Ecto neural progenitor cell (in vitro differentiated cells): ENCODE measurements at regions not wholly inside any gene's neighbourhood (a gene's known extent, or its start where the extent isn't known, plus 50 kb on each side); places are given as distances from the start of the nearest gene placed in this dataset.

Experiments
- DNase-seq: peaks from one replicate; pipeline ENCODE4 v3.0.0-alpha.2; 2018; ENCODE audit warnings: low spot score

DNA sequence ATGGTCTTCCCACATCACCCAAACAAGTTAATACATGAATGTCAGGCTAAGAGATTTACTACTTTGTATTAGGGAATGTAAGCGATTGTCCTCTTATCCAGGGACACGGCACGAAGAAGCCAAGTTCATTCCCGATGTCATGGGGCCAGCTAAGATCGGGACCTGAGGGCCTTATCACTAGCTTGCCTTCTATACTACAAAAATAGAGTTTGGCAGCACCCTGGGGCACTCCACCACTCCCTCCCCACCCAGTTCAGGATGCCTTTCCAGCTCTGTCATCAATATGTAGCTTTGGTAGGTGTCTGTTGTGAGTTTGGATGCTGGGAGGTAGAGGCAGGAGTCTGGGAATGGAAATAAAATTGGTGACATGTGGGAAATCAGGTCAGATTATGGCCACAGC, 197.5 kb downstream of the ATG4C start:
- DNase-seq: no peak

DNA sequence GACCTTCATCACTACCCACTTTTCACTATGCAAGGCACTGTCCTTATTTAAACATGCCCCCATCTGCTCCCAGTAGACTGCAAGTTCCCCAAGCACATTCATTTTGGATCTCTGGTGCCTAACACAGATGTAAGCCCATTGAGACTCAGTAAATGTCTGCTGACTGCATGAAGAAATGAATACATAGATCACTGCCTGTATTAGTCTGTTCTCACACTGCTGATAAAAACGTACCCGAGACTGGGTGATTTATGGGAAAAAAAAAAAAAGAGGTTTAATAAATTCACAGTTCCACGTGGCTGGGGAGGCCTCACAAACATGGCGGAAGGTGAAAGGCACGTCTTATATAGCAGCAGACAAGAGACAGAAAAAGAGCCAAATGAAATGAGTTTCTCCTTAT, 204.9 kb downstream of the ATG4C start:
- no peak for DNase-seq

DNA sequence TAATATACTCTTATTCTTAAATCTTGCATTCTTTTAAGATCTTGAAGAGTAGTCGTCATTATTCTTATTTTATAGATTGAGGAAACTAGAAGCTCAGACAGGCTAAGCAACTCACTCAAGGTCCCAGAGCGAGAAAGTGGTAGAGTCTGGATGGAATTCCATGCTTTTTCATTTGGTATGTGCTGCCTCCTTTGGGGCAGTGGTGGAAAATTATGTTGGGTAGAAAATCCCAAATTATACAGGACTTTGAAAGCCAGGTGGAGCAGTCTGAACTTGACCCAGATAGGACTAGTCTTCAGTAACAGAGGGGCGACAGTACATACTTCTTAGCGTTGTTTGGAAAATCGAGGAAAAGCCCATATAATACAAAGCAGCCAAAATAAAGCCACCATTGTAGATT, 205.6 kb downstream of the ATG4C start:
- no peak for DNase-seq

DNA sequence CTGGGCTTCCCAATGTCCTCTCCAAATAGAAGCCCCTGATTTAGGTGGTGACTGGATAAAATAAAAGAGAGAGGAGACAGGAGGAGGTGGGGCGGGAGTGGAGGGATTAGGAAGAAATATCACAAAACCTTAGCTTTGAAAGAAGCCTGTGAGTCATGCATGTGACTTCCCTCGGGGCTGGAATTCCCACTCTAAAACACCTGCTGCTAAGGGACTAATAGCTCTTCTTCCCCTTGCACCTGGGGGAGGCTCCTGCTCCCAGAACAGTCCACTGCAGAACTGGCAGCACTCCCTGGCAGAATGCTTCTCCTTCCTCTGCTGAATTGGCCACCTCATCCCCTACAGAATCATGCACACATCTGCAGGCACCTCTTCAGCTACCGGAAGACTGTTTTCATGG, 207.2 kb downstream of the ATG4C start:
- no peak for DNase-seq

DNA sequence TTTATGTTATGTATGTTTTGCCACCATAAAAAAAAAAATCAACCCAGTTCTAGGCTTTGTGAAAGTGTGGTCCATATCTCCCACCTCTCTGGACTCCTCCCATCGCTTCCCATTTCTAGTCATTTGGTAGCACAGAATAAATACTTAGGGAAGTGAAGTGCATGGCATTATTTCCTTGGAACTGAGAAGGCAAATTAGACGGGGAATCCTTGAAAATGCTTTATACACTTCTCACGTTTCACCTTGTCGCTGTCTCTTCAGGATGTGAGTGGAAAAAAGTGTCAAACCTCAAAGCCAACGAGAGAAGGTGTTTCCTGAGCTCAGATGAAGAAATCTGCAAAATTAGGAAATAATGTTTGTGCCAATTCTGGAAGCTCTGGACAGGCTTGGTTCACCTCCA, 209.9 kb downstream of the ATG4C start:
- DNase-seq: no peak

DNA sequence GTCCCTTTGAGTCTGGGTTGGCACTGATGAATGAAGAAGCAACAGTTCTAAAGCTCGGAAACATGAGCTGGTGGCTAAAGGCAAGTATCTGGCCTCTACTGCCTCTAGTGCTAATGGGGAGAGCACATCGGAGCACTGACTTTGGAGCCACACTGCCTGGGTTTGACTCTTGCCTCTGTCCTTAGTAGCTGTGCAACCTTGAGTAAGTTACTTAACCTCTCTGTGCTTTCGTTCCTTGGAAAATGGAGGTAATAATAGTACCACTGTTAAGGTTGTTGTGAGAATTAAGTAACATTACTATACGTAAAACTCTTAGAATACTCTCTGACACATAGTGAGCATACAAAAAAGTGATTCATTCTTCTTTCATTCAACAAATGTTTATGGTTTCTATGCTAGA, 211.2 kb downstream of the ATG4C start:
- DNase-seq: no peak

DNA sequence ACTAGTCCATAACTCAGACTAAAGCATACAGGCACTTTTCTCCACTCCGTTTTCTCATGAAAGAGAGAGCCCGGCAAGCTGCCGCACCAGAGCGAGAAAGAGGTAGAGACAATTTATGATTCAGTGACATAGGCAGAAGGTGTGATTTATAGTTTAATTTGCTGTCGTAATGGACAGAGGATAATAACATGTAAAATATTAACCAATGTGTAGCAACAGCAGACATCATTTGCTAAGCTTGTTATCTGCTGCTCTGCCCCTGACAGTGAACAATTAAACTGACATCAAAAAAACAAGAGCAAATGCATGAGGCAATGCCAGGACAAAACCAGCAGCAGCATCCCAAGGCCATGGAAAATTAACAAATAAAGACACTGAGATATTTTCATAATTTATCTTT, 214.0 kb downstream of the ATG4C start:
- no peak for DNase-seq

DNA sequence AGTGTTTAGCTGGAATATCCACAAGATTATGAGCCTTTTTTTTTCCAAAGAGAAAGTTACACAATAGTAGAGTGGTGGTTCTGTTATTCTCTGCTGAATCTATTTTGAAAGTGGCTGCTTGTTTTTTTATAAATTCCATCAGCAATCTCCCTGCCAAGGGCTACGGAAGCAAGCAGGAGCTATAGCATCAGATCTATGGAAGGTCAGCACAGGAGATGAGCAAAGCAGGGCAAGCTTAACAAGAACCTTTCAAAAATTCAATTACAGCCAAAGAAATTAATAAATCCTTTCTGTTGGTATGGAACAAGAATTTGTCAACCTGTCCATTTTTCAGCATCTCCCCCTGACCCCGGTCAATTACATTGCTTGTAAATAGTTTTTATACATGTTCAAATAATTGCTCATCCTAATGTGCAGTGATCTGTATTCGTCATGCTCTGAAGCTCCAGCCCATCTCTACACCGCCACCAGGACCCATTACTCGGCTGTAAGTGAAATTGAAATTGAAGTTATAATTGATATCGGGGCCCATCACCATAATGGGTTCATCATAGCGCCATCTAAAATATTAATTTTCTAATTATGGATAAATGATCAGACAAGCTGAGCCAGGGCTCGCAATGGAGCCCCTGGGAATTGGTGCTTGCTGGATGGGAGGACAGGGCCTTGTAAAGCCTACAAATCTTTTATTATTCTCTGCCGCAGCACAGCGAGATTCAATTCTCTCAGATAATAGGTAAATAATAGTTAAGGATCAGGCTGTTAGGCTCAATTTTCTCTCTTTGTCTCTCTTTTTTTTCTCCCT, 215.1 kb downstream of the ATG4C start:
- no peak for DNase-seq

DNA sequence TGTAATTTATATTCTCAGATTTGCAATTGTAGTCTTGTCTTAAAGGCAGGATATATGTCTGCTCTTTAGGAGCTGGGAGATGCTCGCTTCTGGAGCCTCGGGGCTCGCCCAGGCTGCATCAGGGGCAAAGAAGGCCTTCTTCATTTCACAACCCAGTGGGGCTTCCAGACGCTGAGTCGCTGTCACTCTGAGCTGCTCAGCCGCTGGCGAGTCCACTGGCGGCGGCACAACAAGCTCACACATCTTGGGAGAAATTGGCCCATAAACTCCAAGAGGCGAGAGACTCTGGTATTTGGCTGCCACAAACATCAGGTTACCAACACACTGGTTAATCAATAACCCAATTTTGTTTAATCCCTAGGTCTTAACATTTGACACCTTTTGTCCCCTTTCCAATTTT, 216.6 kb downstream of the ATG4C start:
- peak; percentile 56 for DNase-seq

DNA sequence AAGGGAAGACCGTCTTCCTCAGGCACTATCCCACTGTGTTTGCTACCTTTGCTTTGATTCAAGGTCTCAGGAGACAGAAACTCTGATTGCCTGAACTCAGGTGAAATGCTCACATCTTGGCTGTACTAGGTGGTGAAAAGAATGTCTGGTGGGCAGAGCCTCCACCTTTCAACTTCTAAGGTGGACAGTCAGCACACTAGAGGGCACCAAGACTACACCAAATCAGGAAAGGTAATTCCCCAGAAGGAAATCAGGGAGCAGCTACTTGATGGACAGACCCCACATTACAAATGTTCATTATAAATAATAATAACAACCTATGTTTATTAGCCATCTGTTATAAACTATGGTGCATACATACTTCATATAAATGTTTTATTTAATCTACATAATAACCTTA, 220.9 kb downstream of the ATG4C start:
- DNase-seq: no peak

DNA sequence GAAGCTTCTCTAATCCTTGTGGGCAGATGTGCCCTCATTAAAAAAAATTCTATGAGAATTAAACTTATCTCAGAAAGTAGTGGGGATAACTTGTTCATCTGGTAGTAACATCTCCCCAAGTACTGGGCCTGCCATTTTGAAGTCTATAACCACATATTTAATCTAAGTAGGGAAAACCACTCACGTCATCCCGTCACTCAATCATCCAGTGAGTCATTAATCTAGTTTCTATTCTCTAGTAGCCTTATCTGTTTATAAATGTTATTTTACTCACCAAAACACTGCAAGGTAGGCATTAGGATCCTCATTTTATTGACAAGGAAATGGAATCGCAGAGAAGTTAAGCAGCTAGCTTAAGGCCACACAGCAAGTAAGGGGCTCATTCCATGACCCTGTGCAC, 221.9 kb downstream of the ATG4C start:
- DNase-seq: no peak

DNA sequence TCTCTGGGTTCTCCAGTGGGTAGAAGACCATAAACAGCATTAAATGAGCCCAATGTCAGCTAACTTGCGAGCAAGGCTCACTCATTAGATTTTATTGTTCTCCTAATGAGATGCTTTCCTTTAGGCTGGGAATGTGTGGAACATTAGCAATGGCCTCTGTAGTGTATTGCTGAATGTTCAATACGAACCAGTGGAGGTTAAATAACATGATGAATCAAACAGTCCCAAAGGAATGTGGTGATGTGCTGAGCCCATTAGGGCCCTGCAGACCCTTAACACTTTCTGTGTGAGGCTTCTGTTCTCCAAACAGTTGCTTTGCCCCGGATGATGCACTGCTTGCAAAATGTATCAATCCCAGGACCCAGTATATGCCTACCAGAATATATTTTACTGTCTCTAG, 225.5 kb downstream of the ATG4C start:
- DNase-seq: no peak

DNA sequence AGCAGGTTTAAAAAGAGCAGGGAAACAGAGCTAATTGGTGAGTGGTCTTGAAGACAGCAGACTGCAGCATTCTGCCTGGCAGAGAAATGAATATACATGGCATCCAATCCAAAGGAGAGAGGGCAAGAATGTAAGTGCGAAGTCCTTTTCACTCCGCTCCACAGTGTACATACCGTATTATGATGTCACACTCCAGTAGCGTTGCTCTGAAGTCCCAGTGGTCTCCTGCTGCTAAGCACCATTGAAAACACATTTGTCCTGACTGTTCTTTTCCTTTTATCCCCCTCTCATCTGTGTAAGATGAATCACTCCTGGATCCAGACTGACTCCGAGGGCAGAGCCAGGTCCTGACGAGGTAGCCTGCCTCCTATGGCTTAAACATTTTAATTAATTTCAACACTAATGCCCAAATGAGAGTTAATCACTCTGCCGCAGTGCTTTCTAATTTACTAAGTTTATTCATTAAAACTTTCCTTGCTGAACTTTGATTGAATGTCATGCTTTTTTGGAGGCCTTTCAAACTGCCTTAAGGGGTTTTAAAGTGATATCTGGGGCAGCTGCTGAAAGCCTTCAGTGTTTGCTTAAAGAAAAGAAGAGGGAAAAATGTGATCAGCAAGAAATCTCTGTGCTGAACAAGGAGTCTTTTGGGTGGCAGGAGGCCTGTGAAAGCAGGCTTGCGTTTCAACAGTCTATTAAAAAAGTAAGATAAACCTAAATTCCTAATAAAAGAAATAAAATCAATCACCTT, 227.2 kb downstream of the ATG4C start:
- no peak for DNase-seq

DNA sequence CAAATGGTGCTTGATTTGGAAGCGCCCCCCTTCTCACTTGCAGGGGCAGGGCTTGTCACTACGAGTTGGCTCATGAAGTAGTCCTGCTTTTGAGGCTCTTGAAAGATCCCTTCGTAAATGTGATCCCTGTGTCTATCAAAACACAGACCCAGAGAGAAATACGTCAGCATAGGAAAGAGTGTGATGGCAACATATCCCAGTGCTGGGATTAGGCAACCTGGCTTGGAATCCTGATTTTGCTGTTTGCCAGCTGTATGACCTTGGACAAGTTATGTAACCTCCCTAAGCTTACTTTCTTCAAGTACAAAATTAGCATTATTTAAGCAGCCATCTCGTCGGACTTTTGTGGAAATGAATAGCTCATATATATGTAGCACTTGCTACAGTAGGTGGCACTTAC, 228.4 kb downstream of the ATG4C start:
- DNase-seq: no peak

DNA sequence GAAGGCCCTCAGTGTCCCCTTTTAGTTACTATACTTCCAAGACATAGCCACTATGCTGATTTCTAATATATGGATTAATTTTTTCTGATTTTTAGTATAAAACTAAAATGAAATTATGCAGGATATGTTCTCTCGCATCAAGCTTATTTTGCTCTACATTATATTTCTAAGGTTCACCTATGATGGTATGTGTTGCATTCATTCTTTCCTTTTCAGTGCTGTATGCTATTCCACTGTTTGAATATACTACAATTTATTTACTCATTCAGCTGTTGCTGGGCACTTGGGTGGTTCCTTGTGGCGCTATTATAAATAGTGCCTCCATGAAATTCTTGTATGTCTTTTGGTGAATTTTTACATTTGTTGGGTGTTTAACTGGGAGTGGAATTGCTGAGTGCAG, 230.3 kb downstream of the ATG4C start:
- no peak for DNase-seq

DNA sequence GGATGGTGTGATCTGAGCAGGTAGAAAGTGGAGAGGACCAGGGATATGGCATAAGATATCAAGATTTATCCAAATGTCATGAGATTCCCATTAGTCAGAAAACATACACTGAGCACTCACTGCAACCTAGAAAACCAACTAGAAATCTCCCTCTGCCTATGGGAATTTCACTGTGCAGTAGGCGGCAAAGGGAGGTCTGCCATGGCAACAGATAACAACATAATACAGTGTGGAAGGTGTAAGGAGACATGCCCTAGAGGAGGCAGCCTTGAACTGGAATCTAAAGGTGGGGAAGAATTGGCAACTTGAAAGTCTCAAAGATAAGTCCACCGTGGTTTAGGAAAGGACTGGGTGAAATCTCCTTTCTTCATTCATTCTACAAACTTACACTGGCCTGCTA, 238.4 kb downstream of the ATG4C start:
- no peak for DNase-seq

DNA sequence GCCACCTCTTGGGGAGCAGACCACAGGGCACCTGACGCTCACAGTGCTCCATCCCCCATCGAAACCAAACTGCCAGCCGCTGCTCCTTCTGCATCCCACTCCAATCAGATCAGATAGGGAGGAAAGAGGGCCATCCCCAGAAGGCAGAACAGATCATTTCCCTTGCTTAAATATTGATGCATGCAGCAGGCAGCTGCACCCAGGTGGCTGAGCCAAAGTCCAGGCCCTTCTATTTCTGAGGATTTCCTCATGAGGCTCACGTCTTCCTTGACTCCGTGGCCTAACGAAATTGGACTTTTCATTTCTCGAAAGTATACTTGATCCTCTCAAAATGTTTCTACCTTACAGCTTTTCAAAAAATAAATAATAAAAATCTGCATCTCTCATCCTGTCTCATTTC, 239.2 kb downstream of the ATG4C start:
- DNase-seq: no peak

DNA sequence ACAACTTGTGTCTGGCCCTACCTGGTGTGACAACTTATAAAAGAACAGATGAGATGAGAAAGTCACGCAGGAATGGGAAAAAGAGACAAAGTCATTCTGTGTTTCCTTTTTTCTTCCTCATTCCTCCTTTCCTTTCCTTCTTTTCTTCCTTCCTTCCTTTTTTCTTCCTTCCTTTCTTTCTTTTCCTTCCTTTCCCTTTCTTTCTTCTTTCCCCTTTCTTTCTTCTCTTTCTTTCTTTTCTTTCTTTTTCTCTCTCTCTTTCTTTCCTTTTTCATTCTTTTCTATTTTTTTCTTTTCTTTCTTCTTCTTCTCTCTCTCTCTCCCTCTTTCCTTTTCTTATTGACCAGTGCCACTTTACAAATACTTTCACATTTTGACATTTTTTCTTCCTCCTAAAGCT, 239.7 kb downstream of the ATG4C start:
- DNase-seq: no peak

DNA sequence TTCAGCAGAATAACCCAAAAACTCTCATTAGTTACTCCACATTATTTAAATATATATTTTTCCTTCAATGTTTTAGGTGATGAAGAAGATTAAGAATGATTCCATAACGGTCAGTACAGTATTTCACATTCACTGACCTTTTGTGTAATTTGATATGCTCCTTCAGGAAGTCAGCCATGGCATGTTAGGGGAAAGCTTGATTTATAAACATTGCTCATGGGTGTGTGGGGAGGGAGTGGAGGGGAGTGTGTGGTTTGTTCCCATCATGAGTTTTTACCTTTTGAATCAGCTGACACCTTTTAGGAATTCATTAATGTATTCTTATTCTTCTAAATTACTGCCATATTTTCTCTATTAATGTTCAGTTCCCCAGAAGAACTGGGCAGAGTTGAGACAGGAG, 240.2 kb downstream of the ATG4C start:
- DNase-seq: no peak

DNA sequence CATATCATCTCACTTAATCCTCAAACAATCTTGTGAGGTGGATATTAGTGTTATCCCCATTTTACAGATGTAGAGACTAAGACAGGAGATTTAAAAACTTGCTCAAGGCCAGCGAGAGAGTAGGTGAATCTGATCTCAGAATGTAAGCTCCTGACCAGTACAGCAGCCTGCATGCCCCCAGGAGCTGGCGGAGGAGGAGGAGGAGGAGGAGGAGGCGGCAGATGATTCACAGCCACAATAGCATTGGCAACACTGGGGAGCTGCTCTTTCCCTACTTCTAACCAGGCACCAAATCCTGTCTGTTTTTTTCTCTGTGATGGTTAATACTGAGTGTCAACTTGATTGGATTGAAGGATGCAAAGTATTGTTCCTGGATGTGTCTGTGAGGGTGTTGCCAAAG, 243.2 kb downstream of the ATG4C start:
- DNase-seq: no peak

DNA sequence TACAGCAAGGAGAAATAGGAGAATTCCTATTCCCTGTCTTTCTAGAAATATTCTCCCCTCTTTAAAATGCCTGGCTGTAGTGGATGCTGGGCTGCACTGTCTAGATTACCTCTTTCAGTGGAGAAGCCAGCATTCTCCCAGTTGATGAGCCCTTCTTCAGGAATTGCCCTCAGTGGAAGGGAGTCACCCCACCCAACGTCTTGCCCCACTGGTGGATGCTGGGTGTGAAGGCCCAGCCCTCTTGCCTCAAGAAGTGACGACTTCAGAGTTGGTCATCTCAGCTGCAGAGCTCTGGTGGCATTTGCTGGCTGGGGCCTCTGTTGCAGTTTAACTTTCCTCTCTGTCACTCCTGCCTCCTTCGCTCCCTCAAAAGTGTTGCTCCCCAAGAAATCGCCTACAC, 248.2 kb downstream of the ATG4C start:
- no peak for DNase-seq

DNA sequence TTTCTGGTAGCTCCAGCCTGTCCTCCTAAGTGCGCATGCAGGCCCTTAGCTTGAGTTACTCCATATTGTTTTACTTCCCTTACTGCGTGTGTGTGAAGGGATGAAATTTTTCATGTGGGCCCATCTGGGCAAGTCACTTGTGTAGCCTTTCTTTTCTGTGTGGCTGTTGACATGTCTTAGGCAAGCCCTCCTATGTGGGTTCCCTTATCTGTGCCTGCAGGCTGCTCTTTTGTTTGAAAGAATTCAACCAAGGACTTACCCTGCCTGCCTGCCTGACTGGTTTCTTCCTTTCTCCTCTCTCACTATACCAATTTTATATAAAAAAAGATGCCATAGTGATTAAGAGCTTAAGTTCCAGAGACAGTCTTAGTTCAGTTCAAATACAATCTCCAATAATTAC, 249.3 kb downstream of the ATG4C start:
- no peak for DNase-seq

DNA sequence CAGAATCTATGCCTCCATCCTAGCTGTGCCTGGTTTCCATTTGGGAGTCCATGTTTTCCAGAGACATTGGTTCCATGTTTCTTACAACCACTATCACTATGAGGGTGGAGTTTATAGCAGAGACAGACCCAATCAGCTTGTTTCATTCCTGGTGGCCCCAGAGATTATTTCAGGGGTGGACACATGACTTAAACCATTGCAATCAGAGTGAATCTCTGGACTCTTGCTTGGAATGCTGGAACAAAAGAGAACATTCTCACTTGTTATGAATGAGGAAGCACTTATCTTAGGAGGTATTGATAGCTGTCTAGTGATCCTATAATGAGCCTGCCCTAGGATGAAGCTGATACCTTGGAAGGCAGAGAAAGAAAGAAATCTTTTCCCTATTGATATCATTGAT, 250.3 kb downstream of the ATG4C start:
- no peak for DNase-seq

DNA sequence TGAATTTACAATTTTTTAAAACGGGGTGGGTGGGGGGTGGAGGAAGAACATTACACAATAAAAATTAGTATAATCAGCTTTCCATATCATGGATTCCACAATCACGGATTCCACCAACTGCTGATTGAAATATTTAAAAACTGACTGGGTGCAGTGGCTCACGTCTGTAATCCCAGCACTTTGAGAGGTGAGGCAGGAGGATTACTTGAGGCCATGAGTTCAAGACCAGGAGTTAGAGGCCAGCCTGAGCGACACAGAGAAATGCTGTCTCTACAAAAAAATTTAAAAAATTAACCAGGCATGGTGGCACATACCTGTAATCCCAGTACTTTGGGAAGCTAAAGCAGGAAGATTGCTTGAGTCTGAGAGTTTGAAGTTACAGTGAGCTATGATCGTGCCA, 254.7 kb downstream of the ATG4C start:
- DNase-seq: no peak
